Kidney capillary endothelial cell (primary cell): ENCODE measurements at regions not wholly inside any gene's neighbourhood (a gene's known extent, or its start where the extent isn't known, plus 50 kb on each side); places are given as distances from the start of the nearest gene placed in this dataset.
A peak's percentile ranks its signal among the peaks of the same experiment; 100 is the strongest.

Source experiments
- DNase-seq: peaks from one replicate; pipeline ENCODE4 v3.0.0-alpha.2; 2018; ENCODE audit warnings: low spot score

DNA sequence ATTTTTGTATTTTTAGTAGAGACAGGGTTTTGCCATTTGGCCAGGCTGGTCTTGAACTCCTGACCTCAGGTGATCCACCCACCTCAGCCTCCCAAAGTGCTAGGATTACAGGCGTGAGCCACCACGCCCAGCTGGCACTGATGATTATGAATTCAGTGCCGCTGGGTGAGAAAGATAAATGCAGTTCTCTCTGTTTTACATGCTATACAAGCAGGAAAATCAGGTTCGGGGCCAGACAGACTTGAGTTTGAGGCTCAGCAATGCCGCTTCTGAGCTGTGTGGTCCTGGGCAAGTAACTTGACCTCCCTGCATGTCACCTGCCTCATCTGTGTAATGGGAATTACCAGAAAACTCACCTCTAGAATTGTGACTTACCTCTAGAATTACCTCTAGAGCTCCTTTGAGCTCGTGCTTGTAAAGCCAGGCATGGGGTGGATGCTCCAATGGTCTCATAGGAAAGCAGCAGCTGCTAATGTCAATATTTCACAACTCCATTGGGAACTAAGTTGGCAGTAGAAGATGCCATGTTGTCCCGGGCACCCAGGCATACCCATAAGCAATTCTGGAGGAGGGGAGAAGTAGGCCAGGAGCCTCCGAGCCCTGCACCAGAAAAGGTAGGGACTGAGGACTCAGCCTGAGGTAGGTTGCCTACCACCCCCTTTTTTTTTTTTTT is 119.8 kb upstream of the SLC25A33 start:
- DNase-seq, result no peak

DNA sequence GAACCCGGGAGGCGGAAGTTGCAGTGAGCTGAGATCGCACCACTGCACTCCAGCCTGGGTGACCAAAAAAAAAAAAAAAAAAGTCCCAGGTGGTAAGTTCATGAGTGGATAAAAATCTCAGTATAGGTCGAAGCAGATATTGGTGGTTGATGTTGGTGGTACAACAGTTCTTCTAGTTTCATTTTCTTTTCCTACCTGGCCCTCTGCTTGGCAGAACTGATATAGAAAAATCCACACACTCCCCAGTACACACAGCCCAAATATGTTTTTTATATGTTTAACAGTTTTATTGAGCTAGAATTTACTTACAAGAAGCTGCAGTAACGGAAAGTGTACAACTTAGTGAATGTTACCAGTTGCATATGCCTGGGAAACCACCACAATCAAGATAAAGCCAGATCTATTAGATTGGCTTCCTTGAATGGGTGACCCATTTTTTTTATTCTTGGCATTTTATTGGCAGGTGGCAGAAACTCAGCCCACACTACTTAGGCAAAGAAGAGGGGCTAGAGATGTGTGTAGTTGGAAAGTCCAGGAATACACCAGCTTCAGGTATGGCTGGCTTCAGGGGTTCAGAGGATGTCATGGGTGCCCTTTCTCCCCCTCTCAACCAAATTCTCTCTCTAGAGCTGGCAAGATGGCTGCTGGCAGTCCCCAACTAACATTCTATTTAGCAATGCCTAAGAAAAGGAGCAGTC is 118.3 kb upstream of the SLC25A33 start:
- DNase-seq, result no peak

DNA sequence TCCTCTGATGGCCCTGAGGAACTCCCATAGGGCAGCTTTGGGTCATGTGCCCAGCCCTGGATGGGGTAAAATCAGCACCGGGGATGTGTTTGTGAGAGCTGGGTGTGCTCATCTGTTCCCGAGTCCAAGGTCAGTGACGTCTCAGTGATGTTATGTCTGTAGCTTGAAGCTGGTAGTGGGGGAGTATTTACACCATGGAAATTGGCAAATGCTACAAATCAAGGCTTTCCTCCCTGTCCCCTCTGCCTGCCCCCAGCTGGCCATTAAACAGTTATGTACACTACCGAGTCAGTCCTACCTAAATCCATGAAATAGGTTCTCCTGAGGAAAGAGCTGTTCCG is 117.8 kb upstream of the SLC25A33 start:
- DNase-seq, result no peak

DNA sequence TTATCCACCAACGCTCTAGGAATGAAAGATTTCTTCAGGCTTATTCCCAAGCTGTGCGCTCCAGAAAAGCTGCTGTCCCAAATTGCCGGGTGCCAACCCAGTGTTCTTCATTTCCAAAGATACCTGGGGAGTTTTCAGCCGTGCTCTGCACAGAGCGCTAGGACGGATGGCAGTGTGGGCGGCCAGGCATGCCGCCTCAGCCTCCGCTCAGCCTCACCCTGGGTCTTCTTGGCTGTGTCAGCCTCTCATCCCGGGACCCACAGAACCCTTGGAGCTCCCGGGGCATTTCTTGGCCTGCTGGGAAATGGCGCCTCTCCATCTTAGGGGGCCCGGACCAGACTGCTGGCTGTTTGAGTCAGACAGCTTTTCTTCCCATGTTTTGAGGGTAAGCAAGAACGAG is 116.9 kb upstream of the SLC25A33 start:
- DNase-seq, result no peak

- no peak for DNase-seq
These were observed 116.3 kb upstream of the SLC25A33 start for GRCh38 chr1:9422911-9423505.

- no peak for DNase-seq
These were observed 115.0 kb upstream of the SLC25A33 start for GRCh38 chr1:9424261-9424660.

GRCh38 chr1:9425859-9426258 is 113.4 kb upstream of the SLC25A33 start:
- no peak for DNase-seq

GRCh38 chr1:9426291-9426711 is 113.0 kb upstream of the SLC25A33 start:
- no peak for DNase-seq

GRCh38 chr1:9427388-9427787 is 111.9 kb upstream of the SLC25A33 start:
- no peak for DNase-seq

- peak; percentile 96 for DNase-seq
These were observed 110.5 kb upstream of the SLC25A33 start for GRCh38 chr1:9428601-9429341.

DNA sequence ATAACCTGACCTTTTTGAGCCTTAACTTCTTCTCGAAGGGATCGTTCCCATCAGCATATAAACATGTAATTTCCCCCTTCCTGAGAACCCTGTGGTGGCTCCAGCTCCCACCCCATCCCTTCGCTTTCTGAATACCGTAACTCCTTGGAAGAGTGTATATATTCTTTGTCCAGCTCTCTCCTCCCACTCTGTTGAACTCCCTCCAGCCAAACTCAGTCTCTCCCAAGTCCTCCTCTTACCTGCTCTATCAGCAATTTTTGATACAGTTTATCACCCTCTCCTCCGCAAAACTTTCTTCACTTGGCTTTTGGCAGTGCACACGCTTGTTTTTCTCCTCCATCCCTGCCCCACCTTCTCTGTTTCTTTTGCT is 109.9 kb upstream of the SLC25A33 start:
- DNase-seq, result no peak

DNA sequence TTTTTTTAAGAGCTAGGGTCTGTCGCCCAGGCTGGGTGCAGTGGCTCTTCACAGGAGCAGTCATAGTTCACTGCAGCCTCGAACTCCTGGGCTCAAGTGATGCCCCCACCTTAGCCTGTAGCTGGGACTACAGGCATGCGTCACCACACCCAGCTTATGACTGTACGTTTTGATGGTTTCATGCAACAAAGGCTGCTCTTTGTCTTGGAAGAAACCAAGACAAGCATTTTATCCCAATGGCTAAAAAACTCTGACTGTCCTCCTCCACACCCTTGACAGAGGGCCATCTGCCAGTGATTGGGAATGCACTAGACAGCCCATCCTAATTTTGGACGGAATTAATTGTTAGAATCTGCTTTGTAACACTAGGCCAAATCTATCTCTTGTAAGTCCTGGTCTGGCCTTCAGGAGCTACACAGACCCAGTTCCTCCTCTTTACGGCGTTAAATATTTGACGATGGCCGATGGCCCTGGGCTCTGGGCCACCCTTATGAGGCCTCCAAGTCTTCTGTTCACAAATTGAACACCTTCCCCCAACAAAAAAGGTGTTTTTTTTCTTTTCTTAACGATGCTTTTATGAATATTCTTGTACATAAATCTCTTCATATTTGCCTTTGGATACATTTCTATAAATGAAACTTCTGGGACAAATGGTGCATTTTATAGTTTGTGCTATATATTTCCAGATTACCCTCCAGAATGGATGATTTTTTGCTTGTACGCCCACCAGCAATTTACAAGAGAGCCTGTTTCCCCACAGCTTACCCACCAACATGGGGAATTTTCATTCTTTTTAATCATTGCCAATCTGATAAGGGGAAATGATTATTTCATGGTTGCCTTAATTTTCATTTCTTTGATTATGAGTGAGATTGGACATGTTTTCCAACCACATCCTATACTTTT is 104.8 kb upstream of the SLC25A33 start:
- DNase-seq, result no peak

- DNase-seq, result no peak
These were observed 104.1 kb upstream of the SLC25A33 start for GRCh38 chr1:9435153-9435636.

DNA sequence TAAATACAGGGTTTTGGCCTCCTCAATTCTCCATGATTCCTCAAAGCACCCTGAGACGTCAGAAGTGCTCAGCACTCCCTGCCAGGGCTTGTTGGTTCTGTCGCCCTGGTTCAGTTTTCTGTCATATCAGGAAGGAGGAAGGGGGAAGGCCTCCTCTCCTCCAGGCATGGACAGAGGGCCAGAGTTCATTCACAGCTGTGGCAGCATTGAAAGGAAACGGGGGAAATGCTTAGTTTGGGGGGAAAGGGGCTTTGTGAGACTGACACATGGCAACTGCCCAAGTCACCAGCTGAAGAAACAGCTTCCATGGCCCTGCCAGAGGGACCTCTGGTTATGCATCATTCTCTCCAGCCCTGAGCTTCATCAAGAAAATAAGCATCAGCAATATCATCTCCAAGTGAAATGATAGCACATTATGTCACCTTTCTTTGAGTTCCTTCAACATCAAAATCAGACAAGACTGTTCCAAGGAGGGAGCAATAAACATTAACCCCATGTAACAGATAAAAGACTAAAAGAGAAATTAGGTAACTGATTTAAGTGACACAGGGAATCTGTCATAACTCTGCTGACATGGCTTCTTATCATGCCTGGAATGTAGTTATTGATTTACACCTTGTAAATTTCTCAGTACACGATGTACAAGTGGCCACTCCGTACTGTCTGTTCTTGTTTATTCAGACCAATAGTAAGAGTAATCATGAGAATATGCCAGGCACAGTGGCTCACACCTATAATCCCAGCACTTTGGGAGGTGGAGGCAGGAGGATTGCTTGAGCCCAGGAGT is 103.2 kb upstream of the SLC25A33 start:
- DNase-seq, result no peak

GRCh38 chr1:9437961-9438430 is 101.3 kb upstream of the SLC25A33 start:
- no peak for DNase-seq

- DNase-seq, result peak; percentile 23
These were observed 100.7 kb upstream of the SLC25A33 start for GRCh38 chr1:9438431-9439073.

DNA sequence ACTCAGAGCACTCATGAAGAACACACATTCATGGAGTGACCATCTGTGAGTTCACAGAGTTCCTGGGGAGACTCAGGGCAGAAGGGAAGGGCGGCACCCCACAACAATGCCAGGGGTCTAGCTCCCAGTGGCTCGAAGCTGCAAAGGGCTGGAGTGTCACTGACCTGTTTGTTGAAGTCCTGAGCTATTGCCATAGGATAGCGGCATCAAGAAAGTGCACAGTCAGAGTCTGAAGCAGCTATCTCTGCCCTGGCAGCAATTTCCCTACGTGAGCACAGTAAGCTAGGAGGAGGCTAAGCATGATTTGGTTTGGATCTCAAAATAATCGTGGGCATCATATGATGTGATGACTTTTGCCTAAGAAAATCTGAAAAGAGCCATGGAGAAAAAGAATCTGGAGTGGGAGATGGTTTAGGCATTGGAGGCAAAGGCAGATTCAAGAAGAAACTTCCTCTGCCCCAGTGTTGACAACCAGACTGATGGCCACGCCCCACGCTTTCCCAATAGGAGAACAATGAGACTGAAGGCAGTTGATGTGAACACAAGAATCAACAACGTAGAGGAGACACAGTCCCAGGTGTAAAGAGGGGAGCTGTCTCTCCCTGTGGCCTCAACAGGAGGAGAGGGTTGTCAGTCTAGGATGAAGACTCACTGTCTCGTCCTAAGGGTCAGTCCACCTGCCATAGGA is 100.0 kb upstream of the SLC25A33 start:
- DNase-seq, result no peak

GRCh38 chr1:9440261-9440660 is 99.0 kb upstream of the SLC25A33 start:
- DNase-seq, result no peak

DNA sequence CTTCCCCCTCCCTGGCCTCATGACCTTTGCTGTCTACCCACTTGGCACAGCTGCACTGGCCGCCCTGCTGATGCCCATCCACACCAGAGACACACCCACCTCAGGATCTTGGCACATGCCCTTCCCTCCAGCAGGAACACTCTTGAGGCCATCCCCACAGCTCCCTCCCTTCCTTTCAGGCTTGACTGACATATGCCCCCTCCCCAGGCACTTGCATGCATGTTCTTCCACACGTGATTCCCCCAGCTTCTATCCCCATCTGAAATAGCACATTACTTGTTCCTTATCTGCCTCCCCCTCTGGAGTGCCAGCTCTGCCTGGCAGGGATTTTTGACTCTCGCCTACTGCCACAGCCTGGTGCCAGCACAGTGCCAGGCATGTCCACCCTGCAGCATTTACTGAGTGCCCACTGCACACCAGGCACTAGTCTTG is 98.5 kb upstream of the SLC25A33 start:
- no peak for DNase-seq
